ENCODE measurements at regions not wholly inside any gene's neighbourhood (a gene's known extent, or its start where the extent isn't known, plus 50 kb on each side); places are given as distances from the start of the nearest gene placed in this dataset.
"Not testable (repeated sequence)": the region's sequence is repeated elsewhere in the genome, so short reads cannot be mapped to it uniquely, and the experiment has no call there.

- no peak for FAIRE-seq
- no peak for DNase-seq
- intact Hi-C loops (cut with DNase I): no loop called here
Measured at GRCh38 chr2:209141142-209141541, 282.7 kb upstream of the MAP2 start.

GRCh38 chr2:209141818-209142217 lies 282.0 kb upstream of the MAP2 start:
- Histone ChIP-seq H3K9me3 (ENCODE audit: control insufficient read depth in 2 of 3, insufficient read depth in 1 of 3, low read length in 3 of 3) (no peaks in the 10 kb centered on the region), H3K27me3 (ENCODE audit: control insufficient read depth, insufficient read depth, low read length) (no peaks in the 10 kb centered on the region), H3K4me1 (ENCODE audit: control insufficient read depth in 2 of 3, insufficient read depth in 2 of 3, low read depth in 1 of 3, low read length in 3 of 3) (no peaks in the 10 kb centered on the region), H3K36me3 (ENCODE audit: control insufficient read depth in 2 of 3, insufficient read depth in 3 of 3, low read length in 3 of 3) (no peaks in the 10 kb centered on the region), H3K27ac (ENCODE audit: low read depth in 2 of 2, low read length in 2 of 2) (no peak overlapping the region), H3K9ac (ENCODE audit: low read length in 3 of 3) (no peak overlapping the region), H3K4me3 (ENCODE audit: low read length in 3 of 3) (no peak overlapping the region)
- intact Hi-C loops (cut with DNase I): no loop called here
- TF ChIP-seq, protein P1, sequence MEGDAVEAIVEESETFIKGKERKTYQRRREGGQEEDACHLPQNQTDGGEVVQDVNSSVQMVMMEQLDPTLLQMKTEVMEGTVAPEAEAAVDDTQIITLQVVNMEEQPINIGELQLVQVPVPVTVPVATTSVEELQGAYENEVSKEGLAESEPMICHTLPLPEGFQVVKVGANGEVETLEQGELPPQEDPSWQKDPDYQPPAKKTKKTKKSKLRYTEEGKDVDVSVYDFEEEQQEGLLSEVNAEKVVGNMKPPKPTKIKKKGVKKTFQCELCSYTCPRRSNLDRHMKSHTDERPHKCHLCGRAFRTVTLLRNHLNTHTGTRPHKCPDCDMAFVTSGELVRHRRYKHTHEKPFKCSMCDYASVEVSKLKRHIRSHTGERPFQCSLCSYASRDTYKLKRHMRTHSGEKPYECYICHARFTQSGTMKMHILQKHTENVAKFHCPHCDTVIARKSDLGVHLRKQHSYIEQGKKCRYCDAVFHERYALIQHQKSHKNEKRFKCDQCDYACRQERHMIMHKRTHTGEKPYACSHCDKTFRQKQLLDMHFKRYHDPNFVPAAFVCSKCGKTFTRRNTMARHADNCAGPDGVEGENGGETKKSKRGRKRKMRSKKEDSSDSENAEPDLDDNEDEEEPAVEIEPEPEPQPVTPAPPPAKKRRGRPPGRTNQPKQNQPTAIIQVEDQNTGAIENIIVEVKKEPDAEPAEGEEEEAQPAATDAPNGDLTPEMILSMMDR (IDR thresholded peaks at IDR 0.05; ENCODE audit: borderline replicate concordance, extremely low read depth, insufficient read depth): no peak
- FAIRE-seq (no peak), DNase-seq (no peak)

More at GRCh38 chr2:209141142-209141541, 282.7 kb upstream of the MAP2 start:
- TF ChIP-seq, protein P1 (IDR thresholded peaks at IDR 0.05; ENCODE audit: borderline replicate concordance, extremely low read depth, insufficient read depth): no peak
- Histone ChIP-seq H3K36me3 (ENCODE audit: control insufficient read depth in 2 of 3, insufficient read depth in 3 of 3, low read length in 3 of 3) (no peaks in the 10 kb centered on the region), H3K27ac (ENCODE audit: low read depth in 2 of 2, low read length in 2 of 2) (no peak overlapping the region), H3K27me3 (ENCODE audit: control insufficient read depth, insufficient read depth, low read length) (no peaks in the 10 kb centered on the region), H3K4me1 (ENCODE audit: control insufficient read depth in 2 of 3, insufficient read depth in 2 of 3, low read depth in 1 of 3, low read length in 3 of 3) (no peaks in the 10 kb centered on the region), H3K9ac (ENCODE audit: low read length in 3 of 3) (no peak overlapping the region), H3K4me3 (ENCODE audit: low read length in 3 of 3) (no peak overlapping the region), H3K9me3 (ENCODE audit: control insufficient read depth in 2 of 3, insufficient read depth in 1 of 3, low read length in 3 of 3) (no peaks in the 10 kb centered on the region)

- H3K9me3 ChIP-seq (ENCODE audit: control insufficient read depth in 2 of 3, insufficient read depth in 1 of 3, low read length in 3 of 3); H3K27ac ChIP-seq (ENCODE audit: low read depth in 2 of 2, low read length in 2 of 2); intact Hi-C loops (cut with DNase I); H3K36me3 ChIP-seq (ENCODE audit: control insufficient read depth in 2 of 3, insufficient read depth in 3 of 3, low read length in 3 of 3); FAIRE-seq; H3K4me3 ChIP-seq (ENCODE audit: low read length in 3 of 3); H3K27me3 ChIP-seq (ENCODE audit: control insufficient read depth, insufficient read depth, low read length); H3K9ac ChIP-seq (ENCODE audit: low read length in 3 of 3); H3K4me1 ChIP-seq (ENCODE audit: control insufficient read depth in 2 of 3, insufficient read depth in 2 of 3, low read depth in 1 of 3, low read length in 3 of 3): not testable (repeated sequence)
- DNase-seq: peak in 1 of 5 donors; percentile 47
Measured at GRCh38 chr2:209145220-209145691, 278.6 kb upstream of the MAP2 start.

GRCh38 chr2:209145941-209146681 lies 277.7 kb upstream of the MAP2 start:
- FAIRE-seq: no peak

More at GRCh38 chr2:209145941-209146681, 277.7 kb upstream of the MAP2 start:
- no peak for DNase-seq
- H3K27me3 ChIP-seq (ENCODE audit: control insufficient read depth, insufficient read depth, low read length): no peaks in the 10 kb centered on the region
- no peak overlapping the region for H3K9ac ChIP-seq (ENCODE audit: low read length in 3 of 3)
- no peaks in the 10 kb centered on the region for H3K36me3 ChIP-seq (ENCODE audit: control insufficient read depth in 2 of 3, insufficient read depth in 3 of 3, low read length in 3 of 3)
- no peaks in the 10 kb centered on the region for H3K9me3 ChIP-seq (ENCODE audit: control insufficient read depth in 2 of 3, insufficient read depth in 1 of 3, low read length in 3 of 3)
- no peak overlapping the region for H3K27ac ChIP-seq (ENCODE audit: low read depth in 2 of 2, low read length in 2 of 2)
- H3K4me3 ChIP-seq (ENCODE audit: low read length in 3 of 3): no peak overlapping the region
- H3K4me1 ChIP-seq (ENCODE audit: control insufficient read depth in 2 of 3, insufficient read depth in 2 of 3, low read depth in 1 of 3, low read length in 3 of 3): no peaks in the 10 kb centered on the region
- TF ChIP-seq, protein P1 (IDR thresholded peaks at IDR 0.05; ENCODE audit: borderline replicate concordance, extremely low read depth, insufficient read depth): no peak
- intact Hi-C loops (cut with DNase I): no loop called here

All from kidney (tissue), 13 donors.